ENCODE measurements at regions not wholly inside any gene's neighbourhood (a gene's known extent, or its start where the extent isn't known, plus 50 kb on each side); places are given as distances from the start of the nearest gene placed in this dataset.

GRCh38 chr12:127579446-127579845 lies 687.5 kb upstream of the TMEM132C start:
- TF ChIP-seq MYC (IDR thresholded peaks at IDR 0.05; ENCODE audit: low read depth, low read length) (no peak), POLR2A (IDR thresholded peaks at IDR 0.05; ENCODE audit: extremely low read depth, insufficient read length) (no peak)
- TF ChIP-seq, protein P1, sequence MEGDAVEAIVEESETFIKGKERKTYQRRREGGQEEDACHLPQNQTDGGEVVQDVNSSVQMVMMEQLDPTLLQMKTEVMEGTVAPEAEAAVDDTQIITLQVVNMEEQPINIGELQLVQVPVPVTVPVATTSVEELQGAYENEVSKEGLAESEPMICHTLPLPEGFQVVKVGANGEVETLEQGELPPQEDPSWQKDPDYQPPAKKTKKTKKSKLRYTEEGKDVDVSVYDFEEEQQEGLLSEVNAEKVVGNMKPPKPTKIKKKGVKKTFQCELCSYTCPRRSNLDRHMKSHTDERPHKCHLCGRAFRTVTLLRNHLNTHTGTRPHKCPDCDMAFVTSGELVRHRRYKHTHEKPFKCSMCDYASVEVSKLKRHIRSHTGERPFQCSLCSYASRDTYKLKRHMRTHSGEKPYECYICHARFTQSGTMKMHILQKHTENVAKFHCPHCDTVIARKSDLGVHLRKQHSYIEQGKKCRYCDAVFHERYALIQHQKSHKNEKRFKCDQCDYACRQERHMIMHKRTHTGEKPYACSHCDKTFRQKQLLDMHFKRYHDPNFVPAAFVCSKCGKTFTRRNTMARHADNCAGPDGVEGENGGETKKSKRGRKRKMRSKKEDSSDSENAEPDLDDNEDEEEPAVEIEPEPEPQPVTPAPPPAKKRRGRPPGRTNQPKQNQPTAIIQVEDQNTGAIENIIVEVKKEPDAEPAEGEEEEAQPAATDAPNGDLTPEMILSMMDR (IDR thresholded peaks at IDR 0.05; ENCODE audit: low read depth, low read length) = no peak
- TF ChIP-seq, protein P2, sequence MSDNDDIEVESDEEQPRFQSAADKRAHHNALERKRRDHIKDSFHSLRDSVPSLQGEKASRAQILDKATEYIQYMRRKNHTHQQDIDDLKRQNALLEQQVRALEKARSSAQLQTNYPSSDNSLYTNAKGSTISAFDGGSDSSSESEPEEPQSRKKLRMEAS (IDR thresholded peaks at IDR 0.05; ENCODE audit: low read depth, low read length) = no peak
